ENCODE measurements at regions not wholly inside any gene's neighbourhood (a gene's known extent, or its start where the extent isn't known, plus 50 kb on each side); places are given as distances from the start of the nearest gene placed in this dataset.

DNA sequence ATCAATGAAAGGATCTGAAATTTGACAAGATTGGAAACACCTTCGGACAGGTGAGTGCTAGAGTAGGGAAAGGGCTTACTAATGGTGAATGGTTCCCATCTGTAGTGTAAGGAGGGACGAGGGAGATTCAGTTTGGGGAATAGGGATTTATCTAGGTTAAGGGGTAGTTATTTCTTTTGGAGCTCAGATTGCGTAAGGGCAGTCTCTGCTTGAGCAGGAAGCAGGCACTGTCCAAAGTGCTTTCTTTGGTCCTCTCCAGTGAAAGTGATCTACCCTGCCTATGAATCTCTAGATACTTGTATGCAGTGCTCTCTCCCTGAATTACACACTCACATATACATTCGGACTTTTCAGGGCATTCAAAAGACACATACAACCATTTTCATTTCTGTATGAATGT lies 272.9 kb upstream of the FIGN start:
- ChIA-PET CTCF (interaction anchor here (1.0 kb wide), 1 partner anchor 67 kb away, joined by 3 read pairs; no protein-coding TSS in a partner anchor), POLR2A (interaction anchor here (0.6 kb wide), 1 partner anchor 273 kb away, joined by 3 read pairs; the partner anchor contains the start of gene FIGN)
- Histone ChIP-seq H3K4me1 (ENCODE audit: control insufficient read depth in 1 of 2, insufficient read depth in 2 of 2, low read depth in 1 of 2, low read length in 1 of 2) (no peaks in the 10 kb centered on the region; a peak in 1 of 4 replicates), H3K9me2 (no peaks in the 10 kb centered on the region), H2AFZ (ENCODE audit: low read depth) (no peak overlapping the region), H3K9me3 (no peaks in the 10 kb centered on the region), H3K9ac (no peak overlapping the region), H3K27me3 (ENCODE audit: insufficient read depth) (no peaks in the 10 kb centered on the region), H3K79me2 (ENCODE audit: insufficient read depth) (no peaks in the 10 kb centered on the region), H3K27ac (ENCODE audit: low read depth in 2 of 2, low read length in 1 of 2) (no peak overlapping the region), H3K4me2 (no peak overlapping the region), H4K20me1 (ENCODE audit: insufficient read depth) (no peaks in the 10 kb centered on the region), H3K4me3 (ENCODE audit: low read depth in 2 of 2, low read length in 1 of 2) (no peak overlapping the region), H3F3A (replicated peaks; ENCODE audit: insufficient read depth) (no peaks in the 10 kb centered on the region), H3K36me3 (replicated peaks in 1 of 2; ENCODE audit: control insufficient read depth in 1 of 2, insufficient read depth in 2 of 2, low read length in 1 of 2) (no peaks in the 10 kb centered on the region)
- TF ChIP-seq CHD2 (IDR thresholded peaks at IDR 0.05; ENCODE audit: low read length, partially characterized antibody) (no peak), YY1 (IDR thresholded peaks at IDR 0.05; ENCODE audit: low read depth) (no peak), JUND (IDR thresholded peaks at IDR 0.05) (no peak), FOXM1 (IDR thresholded peaks at IDR 0.05; ENCODE audit: low read depth) (no peak), RCOR1 (IDR thresholded peaks at IDR 0.05; ENCODE audit: low read length) (no peak), RAD21 (IDR thresholded peaks at IDR 0.05; ENCODE audit: low read length) (no peak), POLR2AphosphoS5 (IDR thresholded peaks at IDR 0.05; ENCODE audit: low read depth, low read length) (no peak), RXRA (IDR thresholded peaks at IDR 0.05; ENCODE audit: borderline replicate concordance, low read depth) (no peak), NFIC (IDR thresholded peaks at IDR 0.05; ENCODE audit: borderline replicate concordance) (no peak), RFX5 (IDR thresholded peaks at IDR 0.05; ENCODE audit: low read length) (no peak), FOXJ3 (CRISPR knock-in tag; IDR thresholded peaks at IDR 0.05) (no peak), NRF1 (IDR thresholded peaks at IDR 0.05; ENCODE audit: low read depth, low read length) (no peak)
- TF ChIP-seq, protein P1, sequence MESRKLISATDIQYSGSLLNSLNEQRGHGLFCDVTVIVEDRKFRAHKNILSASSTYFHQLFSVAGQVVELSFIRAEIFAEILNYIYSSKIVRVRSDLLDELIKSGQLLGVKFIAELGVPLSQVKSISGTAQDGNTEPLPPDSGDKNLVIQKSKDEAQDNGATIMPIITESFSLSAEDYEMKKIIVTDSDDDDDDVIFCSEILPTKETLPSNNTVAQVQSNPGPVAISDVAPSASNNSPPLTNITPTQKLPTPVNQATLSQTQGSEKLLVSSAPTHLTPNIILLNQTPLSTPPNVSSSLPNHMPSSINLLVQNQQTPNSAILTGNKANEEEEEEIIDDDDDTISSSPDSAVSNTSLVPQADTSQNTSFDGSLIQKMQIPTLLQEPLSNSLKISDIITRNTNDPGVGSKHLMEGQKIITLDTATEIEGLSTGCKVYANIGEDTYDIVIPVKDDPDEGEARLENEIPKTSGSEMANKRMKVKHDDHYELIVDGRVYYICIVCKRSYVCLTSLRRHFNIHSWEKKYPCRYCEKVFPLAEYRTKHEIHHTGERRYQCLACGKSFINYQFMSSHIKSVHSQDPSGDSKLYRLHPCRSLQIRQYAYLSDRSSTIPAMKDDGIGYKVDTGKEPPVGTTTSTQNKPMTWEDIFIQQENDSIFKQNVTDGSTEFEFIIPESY (IDR thresholded peaks at IDR 0.05; ENCODE audit: borderline replicate concordance, low read depth): no peak
- TF ChIP-seq, protein P2, sequence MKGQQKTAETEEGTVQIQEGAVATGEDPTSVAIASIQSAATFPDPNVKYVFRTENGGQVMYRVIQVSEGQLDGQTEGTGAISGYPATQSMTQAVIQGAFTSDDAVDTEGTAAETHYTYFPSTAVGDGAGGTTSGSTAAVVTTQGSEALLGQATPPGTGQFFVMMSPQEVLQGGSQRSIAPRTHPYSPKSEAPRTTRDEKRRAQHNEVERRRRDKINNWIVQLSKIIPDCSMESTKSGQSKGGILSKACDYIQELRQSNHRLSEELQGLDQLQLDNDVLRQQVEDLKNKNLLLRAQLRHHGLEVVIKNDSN (IDR thresholded peaks at IDR 0.05; ENCODE audit: borderline replicate concordance, low read depth): no peak
- TF ChIP-seq, protein P3, sequence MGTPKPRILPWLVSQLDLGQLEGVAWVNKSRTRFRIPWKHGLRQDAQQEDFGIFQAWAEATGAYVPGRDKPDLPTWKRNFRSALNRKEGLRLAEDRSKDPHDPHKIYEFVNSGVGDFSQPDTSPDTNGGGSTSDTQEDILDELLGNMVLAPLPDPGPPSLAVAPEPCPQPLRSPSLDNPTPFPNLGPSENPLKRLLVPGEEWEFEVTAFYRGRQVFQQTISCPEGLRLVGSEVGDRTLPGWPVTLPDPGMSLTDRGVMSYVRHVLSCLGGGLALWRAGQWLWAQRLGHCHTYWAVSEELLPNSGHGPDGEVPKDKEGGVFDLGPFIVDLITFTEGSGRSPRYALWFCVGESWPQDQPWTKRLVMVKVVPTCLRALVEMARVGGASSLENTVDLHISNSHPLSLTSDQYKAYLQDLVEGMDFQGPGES (IDR thresholded peaks at IDR 0.05; ENCODE audit: low read depth, low read length): no peak
- no peak for DNase-seq
- 55% methylated on average over 4 of the region's 4 CpGs for WGBS (ENCODE audit: low lambda C conversion rate)

DNA sequence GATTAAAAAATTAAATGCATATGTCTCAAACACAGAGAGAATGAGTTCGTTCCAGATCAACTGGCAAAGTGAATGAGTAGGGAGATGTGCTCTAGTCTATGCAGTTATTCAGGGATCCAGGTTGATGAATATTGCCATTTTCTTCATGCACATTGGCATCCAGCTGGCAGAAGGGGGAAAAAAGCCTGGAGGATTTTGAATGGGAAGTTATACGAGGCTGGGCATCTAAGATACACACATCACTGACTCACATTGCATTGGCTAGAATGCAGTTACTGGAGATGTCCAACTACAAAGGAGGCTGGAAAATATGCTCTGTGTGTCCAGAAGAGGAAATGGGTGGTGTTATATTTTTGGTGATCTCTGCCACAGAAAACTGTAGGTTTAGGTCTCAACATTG lies 270.9 kb upstream of the FIGN start:
- H3K79me2 ChIP-seq (ENCODE audit: insufficient read depth): no peaks in the 10 kb centered on the region
- ChIA-PET POLR2A (no interaction called here), CTCF (interaction anchor here (1.1 kb wide), 1 partner anchor 8 kb away, joined by 3 read pairs; no protein-coding TSS in a partner anchor)
- H3K36me3 ChIP-seq (replicated peaks in 1 of 2; ENCODE audit: control insufficient read depth in 1 of 2, insufficient read depth in 2 of 2, low read length in 1 of 2): no peaks in the 10 kb centered on the region
- no peaks in the 10 kb centered on the region; a peak in 1 of 4 replicates for H3K4me1 ChIP-seq (ENCODE audit: control insufficient read depth in 1 of 2, insufficient read depth in 2 of 2, low read depth in 1 of 2, low read length in 1 of 2)
- no peaks in the 10 kb centered on the region for H3F3A ChIP-seq (replicated peaks; ENCODE audit: insufficient read depth)
- no peak overlapping the region for H3K4me2 ChIP-seq
- H3K9ac ChIP-seq: no peak overlapping the region
- TF ChIP-seq RCOR1 (IDR thresholded peaks at IDR 0.05; ENCODE audit: low read length): no peak
- TF ChIP-seq, protein P4, sequence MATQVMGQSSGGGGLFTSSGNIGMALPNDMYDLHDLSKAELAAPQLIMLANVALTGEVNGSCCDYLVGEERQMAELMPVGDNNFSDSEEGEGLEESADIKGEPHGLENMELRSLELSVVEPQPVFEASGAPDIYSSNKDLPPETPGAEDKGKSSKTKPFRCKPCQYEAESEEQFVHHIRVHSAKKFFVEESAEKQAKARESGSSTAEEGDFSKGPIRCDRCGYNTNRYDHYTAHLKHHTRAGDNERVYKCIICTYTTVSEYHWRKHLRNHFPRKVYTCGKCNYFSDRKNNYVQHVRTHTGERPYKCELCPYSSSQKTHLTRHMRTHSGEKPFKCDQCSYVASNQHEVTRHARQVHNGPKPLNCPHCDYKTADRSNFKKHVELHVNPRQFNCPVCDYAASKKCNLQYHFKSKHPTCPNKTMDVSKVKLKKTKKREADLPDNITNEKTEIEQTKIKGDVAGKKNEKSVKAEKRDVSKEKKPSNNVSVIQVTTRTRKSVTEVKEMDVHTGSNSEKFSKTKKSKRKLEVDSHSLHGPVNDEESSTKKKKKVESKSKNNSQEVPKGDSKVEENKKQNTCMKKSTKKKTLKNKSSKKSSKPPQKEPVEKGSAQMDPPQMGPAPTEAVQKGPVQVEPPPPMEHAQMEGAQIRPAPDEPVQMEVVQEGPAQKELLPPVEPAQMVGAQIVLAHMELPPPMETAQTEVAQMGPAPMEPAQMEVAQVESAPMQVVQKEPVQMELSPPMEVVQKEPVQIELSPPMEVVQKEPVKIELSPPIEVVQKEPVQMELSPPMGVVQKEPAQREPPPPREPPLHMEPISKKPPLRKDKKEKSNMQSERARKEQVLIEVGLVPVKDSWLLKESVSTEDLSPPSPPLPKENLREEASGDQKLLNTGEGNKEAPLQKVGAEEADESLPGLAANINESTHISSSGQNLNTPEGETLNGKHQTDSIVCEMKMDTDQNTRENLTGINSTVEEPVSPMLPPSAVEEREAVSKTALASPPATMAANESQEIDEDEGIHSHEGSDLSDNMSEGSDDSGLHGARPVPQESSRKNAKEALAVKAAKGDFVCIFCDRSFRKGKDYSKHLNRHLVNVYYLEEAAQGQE (IDR thresholded peaks at IDR 0.05; ENCODE audit: low read depth, low read length): no peak
- no peak for TF ChIP-seq FOXJ3 (CRISPR knock-in tag; IDR thresholded peaks at IDR 0.05)
- no peak for TF ChIP-seq RFX5 (IDR thresholded peaks at IDR 0.05; ENCODE audit: low read length)
- TF ChIP-seq, protein P1 (IDR thresholded peaks at IDR 0.05; ENCODE audit: borderline replicate concordance, low read depth): no peak
- TF ChIP-seq, protein P2 (IDR thresholded peaks at IDR 0.05; ENCODE audit: borderline replicate concordance, low read depth): no peak
- no peak for TF ChIP-seq TCF12 (IDR thresholded peaks at IDR 0.05)
- no peak for TF ChIP-seq JUND (IDR thresholded peaks at IDR 0.05)
- H2AFZ ChIP-seq (ENCODE audit: low read depth): no peak overlapping the region
- H3K27me3 ChIP-seq (ENCODE audit: insufficient read depth): no peaks in the 10 kb centered on the region
- no peak overlapping the region for H3K4me3 ChIP-seq (ENCODE audit: low read depth in 2 of 2, low read length in 1 of 2)
- no peaks in the 10 kb centered on the region for H3K9me2 ChIP-seq
- DNase-seq: no peak
- H4K20me1 ChIP-seq (ENCODE audit: insufficient read depth): no peaks in the 10 kb centered on the region
- H3K27ac ChIP-seq (ENCODE audit: low read depth in 2 of 2, low read length in 1 of 2): no peak overlapping the region
- H3K9me3 ChIP-seq: no peaks in the 10 kb centered on the region
- 61% methylated on average over 2 of the region's 2 CpGs for WGBS (ENCODE audit: low lambda C conversion rate)

Measured in SK-N-SH (cell line).